Suppressor macrophage (primary cell): ENCODE measurements at regions not wholly inside any gene's neighbourhood (a gene's known extent, or its start where the extent isn't known, plus 50 kb on each side); places are given as distances from the start of the nearest gene placed in this dataset.

Source experiments
- DNase-seq, 4 experiments: peaks; one replicate each; pipeline ENCODE4 v3.0.0-alpha.2; 2020 to 2022

DNA sequence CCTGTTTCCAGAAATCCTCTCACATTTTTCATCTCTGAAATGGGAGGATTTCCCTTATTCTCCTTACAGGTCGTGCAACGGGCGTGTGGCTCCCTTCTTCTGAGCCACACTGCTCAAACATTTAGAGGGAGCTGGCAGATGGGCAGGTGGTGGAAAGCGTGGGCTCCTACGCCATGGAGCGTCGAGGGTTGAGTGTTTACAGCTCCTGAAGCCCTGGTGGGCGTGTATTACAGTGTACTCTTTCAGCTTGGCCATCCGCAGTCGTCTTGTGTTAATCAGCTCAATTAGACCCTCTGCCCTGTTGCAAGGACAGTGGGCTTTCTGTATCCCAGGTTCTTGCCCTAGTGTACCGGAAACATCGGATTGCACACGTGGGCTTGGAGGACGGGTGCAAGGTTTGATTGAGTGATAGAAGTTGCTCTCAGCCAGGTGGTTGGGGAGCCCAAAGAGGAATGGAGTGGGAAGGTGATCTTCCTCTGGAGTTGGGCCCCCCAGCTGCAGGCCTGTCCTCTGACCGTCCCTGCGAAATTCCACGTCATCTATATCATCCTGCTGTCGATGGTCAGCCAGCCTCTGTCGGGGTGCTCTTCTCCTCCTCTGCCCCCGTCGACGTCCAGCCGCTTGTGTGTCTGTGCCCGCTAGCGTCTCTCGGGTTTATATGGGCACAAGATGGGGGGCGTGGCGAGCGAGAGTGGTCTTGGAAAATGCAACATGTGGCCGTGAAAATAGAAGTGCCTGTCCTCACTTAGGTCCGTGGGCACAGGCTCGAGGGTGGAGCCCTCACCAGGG, 120.3 kb upstream of the DSEL start:
- DNase-seq = no peak

DNA sequence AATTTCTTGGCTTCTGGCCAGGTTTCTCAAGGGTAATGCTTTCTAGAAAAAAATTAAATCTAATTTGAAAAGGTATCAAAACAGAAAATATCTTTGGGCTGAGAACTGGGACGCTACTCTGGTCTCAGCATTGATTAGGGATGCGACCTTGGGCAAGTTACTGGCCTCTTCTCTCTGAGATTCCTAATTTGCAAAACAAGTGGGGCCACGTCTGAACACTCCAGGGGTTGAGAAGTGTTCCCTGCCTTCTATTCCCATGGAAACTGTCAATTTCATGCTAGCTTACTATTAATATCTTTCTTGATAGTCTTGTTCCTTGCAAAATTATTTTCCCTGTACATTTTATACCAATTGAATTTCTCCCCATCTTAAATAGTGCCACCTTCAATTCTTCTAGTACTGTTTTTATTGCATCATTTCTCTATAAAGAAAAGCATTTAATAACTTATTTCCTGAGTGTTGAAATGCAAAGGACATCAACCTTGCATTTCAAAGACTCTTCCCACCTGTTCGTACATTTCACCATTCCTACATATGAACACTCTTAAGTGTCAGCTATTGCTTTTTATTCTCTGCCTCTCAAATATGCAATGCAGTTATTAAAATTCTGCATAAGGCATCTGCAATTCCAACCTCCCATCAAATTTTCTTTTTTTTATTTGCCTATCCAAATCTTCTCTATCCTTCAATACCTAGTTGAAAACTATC, 118.3 kb upstream of the DSEL start:
- no peak for DNase-seq

DNA sequence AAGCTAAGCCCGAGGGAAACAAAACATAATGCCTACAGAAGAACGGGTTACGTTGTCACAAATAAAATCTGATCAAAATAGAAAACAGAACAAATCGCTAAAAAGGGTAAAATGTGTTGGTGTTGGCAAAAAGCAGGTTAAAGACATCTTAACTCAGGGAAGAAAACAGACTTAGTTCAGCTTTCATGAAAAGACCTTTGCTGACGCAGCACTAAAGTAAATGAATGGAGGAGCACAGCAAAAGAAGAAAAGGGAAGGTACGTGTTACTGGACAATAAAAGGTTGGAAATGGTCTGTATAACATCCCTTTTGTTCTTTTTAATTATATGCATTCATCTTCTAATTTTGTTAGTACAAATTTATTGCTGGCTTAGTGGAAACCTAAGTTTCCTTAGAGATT, 117.4 kb upstream of the DSEL start:
- no peak for DNase-seq

DNA sequence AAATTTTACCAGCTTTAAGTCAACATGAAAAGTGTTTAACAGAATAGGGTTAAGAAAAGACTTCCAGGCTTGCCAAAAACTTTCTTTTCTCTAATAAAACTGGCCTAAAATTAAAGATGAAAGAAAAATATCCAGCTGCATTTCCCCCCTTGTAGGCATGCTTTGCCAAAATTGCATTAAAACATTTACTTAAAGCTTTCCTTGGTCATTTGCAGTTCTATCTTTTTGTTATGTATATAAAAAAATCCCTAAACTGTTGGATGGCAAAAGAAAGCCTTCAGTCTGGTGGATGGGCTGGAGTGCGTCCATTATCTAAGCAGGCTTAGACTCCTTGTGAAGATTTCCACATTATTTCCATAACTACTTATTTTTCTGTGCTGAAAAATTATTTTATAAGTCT, 105.4 kb upstream of the DSEL start:
- no peak for DNase-seq

DNA sequence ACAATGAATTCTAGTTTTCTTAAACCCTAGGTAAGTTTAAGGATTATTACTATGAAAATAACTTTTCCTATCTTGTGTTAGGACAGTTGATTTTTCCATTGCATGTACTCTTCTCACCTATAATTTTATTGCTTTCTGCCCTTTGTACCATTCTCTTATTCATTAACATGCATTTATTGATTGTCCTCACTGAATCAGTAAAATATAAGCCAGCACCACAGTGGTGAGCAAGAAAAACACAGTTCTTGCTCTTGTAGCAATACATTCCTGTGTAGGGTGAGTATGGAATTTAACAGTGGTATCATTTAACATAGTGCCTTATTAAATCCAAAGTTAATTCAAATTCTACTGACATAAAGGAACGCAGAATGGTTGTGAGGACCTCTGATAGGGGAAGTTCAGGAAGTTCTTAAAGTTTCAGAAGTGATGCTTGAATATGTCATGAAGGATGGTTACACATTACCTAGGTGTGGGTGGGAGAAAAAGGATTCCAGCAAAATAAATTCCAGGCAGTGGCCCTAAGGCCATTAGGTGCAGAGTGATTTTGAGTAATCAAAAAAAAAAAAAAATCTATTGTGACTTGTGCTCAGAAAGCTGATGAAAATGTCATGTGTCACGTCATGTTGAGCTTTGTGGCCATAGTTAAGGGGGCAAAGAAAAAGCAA, 104.7 kb upstream of the DSEL start:
- DNase-seq = no peak

DNA sequence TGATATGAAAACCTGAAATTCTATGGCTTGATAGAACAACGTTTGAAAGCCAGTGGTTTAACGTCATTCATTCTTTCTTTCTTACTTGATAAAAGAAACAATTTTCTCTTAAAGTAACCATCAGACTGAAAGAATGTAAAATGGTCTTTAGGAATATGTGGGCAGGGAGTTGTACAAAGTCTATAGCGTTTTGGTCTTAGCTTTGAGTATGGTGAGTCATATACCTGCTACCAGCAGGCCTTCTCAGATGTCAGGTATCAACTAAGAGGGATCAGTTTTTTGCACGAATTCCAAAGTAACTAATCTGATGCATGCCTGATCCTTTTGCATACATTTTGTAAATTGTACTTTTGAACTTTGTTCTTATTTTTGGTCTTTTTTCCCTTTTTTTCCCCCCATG, 101.5 kb upstream of the DSEL start:
- no peak for DNase-seq

DNA sequence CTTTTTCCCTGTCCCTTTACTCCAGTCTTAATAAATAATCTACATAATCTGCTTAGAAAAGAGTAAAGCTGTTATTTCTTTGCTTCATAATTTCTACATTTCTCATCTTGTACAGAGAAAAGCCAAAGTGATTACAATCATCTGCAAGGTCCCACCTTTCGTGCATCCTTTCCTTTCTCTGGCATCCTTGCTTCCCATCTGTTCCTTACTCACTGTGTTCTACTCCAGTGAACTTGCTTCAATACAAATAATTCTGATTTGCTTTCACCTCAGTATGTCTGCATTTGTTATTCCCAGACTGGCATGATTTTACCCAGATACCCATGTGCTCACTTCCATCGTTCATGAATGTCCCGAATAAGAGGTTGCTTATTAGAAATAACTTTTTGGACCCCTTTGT, 99.4 kb upstream of the DSEL start:
- DNase-seq = no peak

DNA sequence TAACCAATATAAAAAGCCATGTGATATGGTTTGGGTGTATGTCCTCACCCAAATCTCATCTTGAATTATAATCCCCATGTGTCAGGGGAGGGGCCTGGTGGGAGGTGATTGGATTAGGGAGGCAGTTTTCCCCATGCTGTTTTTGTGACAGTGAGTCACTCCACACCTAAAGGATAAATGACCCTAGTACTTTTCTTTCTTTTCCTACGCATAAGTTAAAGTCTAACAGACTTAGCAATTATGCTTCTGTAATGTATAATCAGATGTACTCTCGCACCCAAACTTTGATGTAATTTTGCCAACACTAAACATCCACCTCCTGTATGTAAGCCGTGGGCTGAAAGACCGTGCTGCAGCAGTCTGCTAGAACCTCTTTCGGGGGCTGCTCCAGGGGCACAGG, 97.2 kb upstream of the DSEL start:
- DNase-seq = no peak

DNA sequence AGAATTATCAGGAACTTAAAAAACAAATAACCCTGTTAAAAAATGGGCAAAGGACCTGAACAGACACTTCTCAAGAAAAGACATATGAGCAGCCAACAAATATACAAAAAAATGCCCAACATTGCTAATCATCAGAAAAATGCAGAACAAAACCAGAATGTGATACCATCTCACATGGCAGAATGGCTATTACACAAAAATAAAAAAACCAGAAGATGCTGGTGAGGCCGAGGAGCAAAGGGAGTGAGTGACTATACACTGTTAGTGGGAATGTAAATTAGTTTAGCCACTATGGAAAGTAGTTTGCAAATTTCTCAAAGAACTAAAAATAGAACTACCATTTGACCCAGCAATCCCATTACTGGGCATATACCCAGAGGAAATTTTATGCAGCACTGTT, 95.8 kb upstream of the DSEL start:
- DNase-seq = no peak

DNA sequence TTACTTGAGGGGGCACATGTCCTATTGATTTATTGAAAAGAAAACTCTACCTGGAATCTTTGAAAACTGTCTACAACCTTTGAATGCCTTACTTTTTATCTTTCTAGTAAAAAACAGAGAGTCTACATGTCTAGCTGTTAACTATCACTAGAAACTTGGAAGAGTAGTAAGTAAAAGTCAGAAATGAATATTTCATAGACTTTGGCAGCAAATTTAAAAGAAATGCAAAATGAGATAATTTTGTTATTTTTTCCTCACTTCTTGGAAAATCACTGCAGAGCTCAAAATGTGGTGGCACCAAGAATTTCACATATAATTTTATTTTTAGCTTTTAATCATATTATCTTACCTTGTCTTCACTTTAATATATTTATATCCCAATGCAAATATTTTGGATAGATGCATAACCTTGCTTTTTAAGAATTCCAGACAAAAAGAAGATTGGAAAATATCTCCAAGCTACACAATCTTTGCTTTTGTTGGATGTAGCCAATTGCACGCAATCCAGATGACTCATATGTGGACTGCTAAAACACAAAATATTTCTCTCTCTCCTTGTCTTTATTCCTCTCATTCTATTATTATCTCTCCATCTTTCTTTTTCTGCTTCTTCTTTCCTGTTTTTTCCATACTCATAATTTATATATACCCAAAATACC, 92.2 kb upstream of the DSEL start:
- no peak for DNase-seq

DNA sequence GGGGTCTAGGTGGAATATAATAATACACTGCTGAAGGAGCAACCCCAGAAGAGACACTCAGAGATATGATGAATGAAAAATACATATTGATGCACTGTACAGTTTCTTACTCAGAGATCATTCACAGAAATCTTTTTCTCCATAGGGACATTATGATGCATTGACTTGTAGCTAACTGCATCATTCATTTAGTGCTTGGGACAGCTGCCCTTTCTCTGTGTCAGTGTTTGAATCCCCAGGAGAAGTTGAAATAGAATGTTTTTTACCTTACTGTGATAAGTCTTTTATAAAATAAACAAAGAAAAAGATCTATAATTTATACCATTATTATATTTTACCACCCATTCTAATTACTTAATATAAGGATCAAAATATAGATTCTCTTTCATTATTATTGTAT, 91.7 kb upstream of the DSEL start:
- DNase-seq = no peak

DNA sequence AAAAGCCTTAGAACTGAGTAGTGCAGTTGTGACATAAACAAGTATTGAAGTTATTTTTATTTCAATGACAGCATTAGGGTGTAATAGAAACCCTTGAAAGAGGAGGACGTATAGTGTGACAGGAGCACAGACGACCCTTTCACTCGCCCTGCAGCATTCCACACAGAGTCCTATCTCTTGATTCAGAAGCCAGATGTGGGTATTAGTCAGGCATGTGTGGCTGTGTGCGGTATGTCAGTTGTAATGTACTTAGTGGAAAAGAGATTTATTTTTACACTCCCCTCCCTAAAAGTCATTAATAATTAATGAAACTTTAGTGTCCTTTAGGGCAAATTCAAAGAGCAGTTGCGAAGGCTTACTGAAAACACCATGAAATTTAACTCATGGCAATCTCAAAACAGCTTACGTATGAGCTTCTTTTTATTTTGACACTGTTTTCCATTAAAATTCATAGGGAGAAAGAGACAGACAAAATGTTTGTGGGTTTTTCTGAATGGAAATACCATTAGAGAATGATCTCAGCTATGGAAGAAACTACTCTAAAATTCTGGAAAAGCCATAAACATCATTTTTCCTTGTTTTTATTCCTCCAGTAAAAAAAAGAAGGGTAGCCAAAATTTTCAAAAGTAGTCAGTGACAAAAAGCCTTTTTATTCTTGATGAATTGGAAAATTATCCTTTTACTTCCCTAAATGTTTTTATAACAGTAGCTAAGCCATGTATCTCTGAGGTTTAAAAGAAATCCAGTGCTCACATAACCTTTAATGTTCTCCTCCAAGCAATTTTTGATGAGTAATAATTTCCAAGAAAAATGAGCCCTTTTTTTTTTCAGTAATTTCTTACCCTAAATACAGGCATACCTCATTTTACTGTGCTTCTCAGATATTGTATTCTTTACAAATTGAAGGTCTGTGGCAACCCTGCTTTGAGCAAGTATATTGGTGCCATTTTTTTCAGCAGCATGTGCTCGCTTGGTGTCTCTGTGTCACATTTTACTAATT, 84.0 kb upstream of the DSEL start:
- no peak for DNase-seq

DNA sequence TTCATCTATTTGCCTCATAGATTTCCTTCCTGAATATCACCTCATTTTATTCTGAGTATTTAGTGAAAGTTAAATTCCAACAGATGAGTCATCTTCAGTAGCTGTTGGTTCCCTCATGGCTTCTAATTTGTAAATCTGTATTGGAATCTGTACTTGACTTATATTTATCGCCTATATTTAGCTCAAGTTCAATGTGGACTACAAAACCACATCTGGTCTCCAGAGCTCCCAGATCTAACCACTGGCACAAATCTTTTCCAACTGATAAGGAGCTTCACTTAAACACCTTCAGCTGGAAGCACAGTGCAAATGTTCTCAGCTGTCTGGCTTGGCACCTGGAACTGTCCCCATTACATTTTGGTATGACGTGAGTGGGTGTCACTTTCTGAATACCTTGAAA, 82.8 kb upstream of the DSEL start:
- no peak for DNase-seq

DNA sequence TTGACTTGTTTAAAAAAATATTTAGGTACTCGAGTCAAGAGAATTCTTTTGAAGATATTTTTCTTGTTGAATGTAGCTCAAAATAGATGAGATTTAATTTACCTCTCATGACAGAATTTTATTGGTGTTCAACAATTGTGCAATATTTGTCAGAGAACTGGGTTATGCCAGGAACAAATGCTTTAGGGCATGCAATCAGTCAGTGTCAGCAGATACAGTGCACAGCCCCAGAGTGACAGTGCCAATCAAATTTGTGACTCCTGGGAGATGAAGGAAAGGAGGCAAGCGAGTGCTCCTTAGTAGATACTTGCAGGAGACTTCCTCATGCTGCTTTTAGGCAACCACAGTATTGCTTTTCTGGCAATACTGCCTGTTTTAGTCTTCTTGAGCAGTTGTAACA, 81.2 kb upstream of the DSEL start:
- no peak for DNase-seq

DNA sequence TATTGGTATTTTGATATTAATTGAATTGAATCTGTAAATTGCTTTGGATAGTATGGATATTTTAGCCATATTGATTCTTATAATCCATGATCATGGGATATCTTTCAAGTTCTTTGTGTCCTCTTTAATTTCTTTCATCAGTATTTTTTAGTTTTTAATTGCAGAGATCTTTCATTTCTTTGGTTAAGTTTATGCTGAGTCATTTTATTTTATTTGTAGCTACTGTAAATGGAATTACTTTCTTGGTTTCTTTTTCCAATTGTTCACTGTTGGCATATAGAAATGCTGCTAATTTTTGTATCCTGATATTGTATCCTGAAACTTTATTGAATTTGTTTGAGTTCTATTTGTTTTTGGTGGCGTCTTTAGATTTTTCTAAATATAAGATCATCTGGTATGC, 79.5 kb upstream of the DSEL start:
- no peak for DNase-seq

DNA sequence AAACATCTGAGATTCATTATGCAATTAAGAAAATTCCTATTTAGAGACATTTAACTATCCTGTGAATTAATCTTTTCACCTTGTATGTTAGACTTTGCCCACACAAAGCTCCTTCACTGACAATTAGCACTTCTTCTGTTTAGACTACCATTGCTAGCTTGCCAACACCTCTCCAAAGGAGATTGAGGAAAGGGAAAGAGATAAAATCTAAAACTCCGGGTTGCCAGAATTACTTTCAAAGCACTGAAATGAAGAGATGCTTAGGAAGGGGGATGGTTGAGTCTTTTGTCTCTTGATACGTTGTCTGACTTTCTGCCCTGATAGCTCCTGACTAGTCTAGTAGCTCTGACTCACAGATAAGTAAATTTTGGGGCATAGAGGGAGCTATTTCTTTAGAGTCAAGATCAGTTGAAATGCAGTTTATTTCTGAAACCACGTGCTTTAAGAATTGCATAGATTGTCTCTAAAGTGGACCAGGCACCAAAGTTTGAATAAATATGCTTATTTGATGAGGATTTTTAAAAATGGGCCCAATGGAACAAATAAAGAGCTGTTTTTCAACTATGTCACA, 74.1 kb upstream of the DSEL start:
- DNase-seq = no peak

DNA sequence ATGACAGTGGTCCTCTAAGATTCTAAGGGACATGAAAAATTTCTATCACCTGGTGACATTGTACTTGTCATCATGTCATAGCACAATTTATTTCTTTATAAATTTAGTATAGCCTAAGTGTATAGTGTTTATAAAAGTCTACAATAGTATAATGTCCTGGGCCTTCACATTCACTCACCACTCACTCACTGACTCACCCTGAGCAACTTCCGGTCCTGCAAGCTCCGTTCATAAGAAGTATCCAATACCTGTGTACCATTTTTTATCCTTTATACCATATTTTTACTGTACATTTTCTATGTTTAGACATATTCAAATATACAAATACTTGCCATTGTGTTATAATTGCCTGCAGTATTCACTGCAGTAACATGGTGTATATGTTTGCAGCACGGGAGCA, 72.8 kb upstream of the DSEL start:
- no peak for DNase-seq

DNA sequence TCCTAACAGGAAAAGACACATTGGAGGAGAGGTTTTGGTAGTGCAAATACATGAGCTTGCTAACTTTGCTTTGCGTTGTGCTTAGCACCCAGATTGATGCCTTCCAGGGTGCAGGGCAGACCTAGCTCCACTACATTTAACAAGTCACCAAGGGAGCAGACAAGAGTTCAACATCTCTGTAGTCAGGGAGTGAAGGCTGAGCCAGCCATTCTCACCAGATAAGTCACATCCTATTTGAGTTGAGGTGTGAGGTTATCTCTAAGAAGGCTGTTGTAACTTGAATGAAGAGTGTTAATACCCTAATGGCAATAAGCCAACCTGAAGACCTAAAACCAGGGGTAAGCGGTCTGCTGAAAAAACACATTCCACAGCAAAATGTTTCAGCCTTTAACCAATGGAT, 69.6 kb upstream of the DSEL start:
- DNase-seq = no peak

DNA sequence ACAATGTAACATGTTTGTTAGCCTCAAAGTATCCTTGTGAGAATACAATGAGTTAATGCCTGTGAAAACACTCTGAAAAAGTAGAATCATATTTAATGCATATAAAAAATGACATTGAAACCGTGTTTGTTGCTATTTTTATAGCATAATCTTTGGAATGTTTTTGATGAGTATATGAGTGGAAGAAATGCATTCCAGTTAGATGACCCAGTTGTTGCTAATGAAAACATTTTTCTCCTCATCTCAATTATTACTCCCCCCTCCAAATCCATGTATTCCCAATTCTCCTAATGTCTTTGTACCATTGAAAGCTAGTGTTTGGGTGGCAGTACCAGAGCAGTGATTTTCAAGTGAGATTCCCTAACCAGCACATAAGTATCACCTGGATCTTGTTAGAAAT, 67.1 kb upstream of the DSEL start:
- DNase-seq = no peak

DNA sequence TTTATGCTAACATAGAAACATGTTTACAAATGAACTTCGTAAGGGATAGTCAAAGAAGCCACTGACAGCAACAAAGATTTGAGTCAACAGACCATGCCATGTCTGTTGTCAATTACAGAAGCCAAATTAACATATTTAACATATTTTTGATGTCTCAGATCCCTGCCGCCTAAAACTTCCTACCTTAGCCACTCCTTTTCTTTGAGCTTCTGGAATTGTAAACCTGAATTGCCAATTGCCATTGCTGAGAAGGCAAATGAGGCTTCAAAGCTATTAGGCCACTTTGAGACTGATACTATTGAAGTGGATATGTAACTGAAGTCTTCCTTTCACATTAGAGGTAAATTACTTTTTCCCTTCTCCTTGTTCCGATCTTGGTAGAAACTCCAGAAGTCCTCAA, 66.0 kb upstream of the DSEL start:
- DNase-seq = no peak

DNA sequence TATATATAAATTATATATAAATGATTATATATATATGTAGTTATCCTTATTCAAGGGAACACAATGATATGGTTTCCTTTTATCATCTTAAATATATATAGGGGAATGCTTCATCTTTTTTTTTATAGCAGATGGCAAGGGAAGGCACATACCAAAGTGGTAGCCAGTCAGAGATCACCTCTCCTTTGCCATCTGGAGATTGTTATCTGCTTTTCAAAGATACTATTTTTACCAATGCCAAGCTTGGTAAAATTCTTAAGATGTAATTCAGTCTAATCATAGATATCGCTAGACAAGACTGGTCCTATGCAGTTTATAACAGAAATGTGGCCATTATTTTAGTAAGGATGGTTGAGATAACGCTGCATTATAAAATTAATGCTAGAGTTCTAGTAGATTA, 64.7 kb upstream of the DSEL start:
- no peak for DNase-seq

DNA sequence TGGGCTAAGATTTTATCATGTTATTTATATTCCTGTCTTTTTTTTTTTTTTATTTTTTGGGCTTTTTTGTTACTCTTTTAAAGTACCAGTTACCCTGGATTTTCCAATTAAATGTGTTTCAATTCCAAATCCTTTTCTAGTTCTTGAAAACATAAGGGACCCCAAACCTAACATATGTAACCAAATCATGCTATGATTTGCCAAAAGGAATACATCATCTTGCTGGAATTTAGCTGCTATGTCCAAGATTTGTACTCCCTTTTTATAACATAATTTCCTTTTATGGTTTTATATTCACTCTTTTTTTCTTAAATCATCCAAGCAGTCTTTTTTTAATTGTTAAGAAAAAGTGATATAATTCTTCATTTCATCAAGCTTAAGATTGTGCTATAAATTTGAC, 60.9 kb upstream of the DSEL start:
- no peak for DNase-seq
